Right lobe of liver (tissue), 4 donors: ENCODE measurements at regions not wholly inside any gene's neighbourhood (a gene's known extent, or its start where the extent isn't known, plus 50 kb on each side); places are given as distances from the start of the nearest gene placed in this dataset.

Source experiments
- POLR2A ChIP-seq: fragments of 450-650 bp; IDR thresholded peaks from one replicate; pipeline ENCODE4 v1.6.1; 2017; ENCODE audit warnings: antibody characterized with exemption, mild to moderate bottlenecking
- TF ChIP-seq, protein P1 (sequence below), 4 donors: fragments of 200-600 bp in 3 of 4; fragments of 450-650 bp in 1 of 4; IDR thresholded peaks; one replicate each; pipeline versions ENCODE4 v1.5.1 to v1.8.0; 2016 to 2022; ENCODE audit warnings: antibody characterized with exemption in 4 of 4, mild to moderate bottlenecking in 2 of 4
- donor health status: DM: no; HTN: no; CAD: no.
- donor health status: DM: no; HTN: no; CAD: no.
- donor health status: DM: no; HTN: yes; CAD: no.

DNA sequence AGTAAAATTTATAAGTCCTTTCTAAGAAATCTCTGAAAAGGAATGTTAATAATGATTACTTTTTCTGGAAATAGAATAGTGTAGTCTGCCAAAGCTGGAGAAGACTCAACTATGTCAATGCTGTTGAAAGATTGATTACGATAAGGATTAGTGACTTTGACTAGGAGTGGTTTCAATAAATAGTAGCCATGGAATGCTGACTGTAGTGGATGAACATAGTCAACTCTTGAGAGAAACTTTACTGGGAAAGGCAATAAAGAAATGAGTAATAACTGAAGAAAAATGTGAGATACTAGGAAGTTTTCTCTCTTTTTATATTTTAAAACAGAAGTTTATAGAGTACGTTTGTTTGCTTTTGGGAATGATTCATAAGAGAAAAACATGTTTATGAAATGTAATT lies 105.0 kb upstream of the CDK13 start:
- TF ChIP-seq POLR2A, result no peak
- TF ChIP-seq, protein P1, sequence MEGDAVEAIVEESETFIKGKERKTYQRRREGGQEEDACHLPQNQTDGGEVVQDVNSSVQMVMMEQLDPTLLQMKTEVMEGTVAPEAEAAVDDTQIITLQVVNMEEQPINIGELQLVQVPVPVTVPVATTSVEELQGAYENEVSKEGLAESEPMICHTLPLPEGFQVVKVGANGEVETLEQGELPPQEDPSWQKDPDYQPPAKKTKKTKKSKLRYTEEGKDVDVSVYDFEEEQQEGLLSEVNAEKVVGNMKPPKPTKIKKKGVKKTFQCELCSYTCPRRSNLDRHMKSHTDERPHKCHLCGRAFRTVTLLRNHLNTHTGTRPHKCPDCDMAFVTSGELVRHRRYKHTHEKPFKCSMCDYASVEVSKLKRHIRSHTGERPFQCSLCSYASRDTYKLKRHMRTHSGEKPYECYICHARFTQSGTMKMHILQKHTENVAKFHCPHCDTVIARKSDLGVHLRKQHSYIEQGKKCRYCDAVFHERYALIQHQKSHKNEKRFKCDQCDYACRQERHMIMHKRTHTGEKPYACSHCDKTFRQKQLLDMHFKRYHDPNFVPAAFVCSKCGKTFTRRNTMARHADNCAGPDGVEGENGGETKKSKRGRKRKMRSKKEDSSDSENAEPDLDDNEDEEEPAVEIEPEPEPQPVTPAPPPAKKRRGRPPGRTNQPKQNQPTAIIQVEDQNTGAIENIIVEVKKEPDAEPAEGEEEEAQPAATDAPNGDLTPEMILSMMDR (IDR thresholded peaks at IDR 0.05), result no peak
